SK-N-SH treated with all-trans-retinoic acid at 6 μM for 48 hours (cell line): ENCODE measurements at regions not wholly inside any gene's neighbourhood (a gene's known extent, or its start where the extent isn't known, plus 50 kb on each side); places are given as distances from the start of the nearest gene placed in this dataset.
A peak's percentile ranks its signal among the peaks of the same experiment; 100 is the strongest.

Experiments
- ATAC-seq: fragments of 200-7000 bp; cut with Tn5 transposase; 3 replicates; pipeline ENCODE4 v1.9.1; 2020; ENCODE audit warnings: mild to moderate bottlenecking, moderate library complexity
- BACH2 ChIP-seq: fragments of 250-450 bp; sonication (Bioruptor Pico); IDR thresholded peaks from 2 replicates; pipeline ENCODE4 v1.9.0; 2021; ENCODE audit warnings: mild to moderate bottlenecking, borderline replicate concordance
- CSDC2 ChIP-seq: fragments of 250-450 bp; sonication (Bioruptor Pico); IDR thresholded peaks from 2 replicates; pipeline ENCODE4 v1.5.0; 2020; ENCODE audit warnings: mild to moderate bottlenecking, moderate library complexity
- CSRNP3 ChIP-seq: fragments of 250-450 bp; sonication (Bioruptor Pico); IDR thresholded peaks from 2 replicates; pipeline ENCODE4 v1.5.1; 2021; ENCODE audit warnings: mild to moderate bottlenecking, moderate library complexity
- ESRRG ChIP-seq: fragments of 250-450 bp; sonication (Bioruptor Pico); IDR thresholded peaks from 2 replicates; pipeline ENCODE4 v1.6.1; 2021; ENCODE audit warnings: mild to moderate bottlenecking
- GLIS3 ChIP-seq: fragments of 250-450 bp; sonication (Bioruptor Pico); IDR thresholded peaks from 2 replicates; pipeline ENCODE4 v1.5.0; 2020; ENCODE audit warnings: mild to moderate bottlenecking, moderate library complexity
- ISL1 ChIP-seq: fragments of 250-450 bp; sonication (Bioruptor Pico); IDR thresholded peaks from 2 replicates; pipeline ENCODE4 v2.1.2; 2022; ENCODE audit warnings: mild to moderate bottlenecking, moderate library complexity
- OSR1 ChIP-seq: fragments of 250-450 bp; sonication (Bioruptor Pico); IDR thresholded peaks from 2 replicates; pipeline ENCODE4 v1.8.0; 2022; ENCODE audit warnings: moderate library complexity, mild to moderate bottlenecking, inconsistent platforms
- PPARA ChIP-seq: fragments of 250-450 bp; sonication (Bioruptor Pico); IDR thresholded peaks from 2 replicates; pipeline ENCODE4 v1.5.0; 2020; ENCODE audit warnings: mild to moderate bottlenecking, borderline replicate concordance
- SNAI2 ChIP-seq: fragments of 250-450 bp; sonication (Bioruptor Pico); IDR thresholded peaks from 2 replicates; pipeline ENCODE4 v1.5.0; 2020; ENCODE audit warnings: mild to moderate bottlenecking, moderate library complexity
- TCF4 ChIP-seq: fragments of 250-450 bp; sonication (Bioruptor Pico); IDR thresholded peaks from 2 replicates; pipeline ENCODE4 v1.8.0; 2021; ENCODE audit warnings: mild to moderate bottlenecking, moderate library complexity, borderline replicate concordance
- TOX ChIP-seq: fragments of 250-450 bp; sonication (Bioruptor Pico); IDR thresholded peaks from 2 replicates; pipeline ENCODE4 v1.8.0; 2021; ENCODE audit warnings: mild to moderate bottlenecking, moderate library complexity, borderline replicate concordance
- ZC3H10 ChIP-seq: fragments of 250-450 bp; sonication (Bioruptor Pico); IDR thresholded peaks from 2 replicates; pipeline ENCODE4 v1.5.1; 2021; ENCODE audit warnings: mild to moderate bottlenecking, moderate library complexity
- ZFP3 ChIP-seq: fragments of 250-450 bp; sonication (Bioruptor Pico); IDR thresholded peaks from 2 replicates; pipeline ENCODE4 v1.5.0; 2020; ENCODE audit warnings: mild to moderate bottlenecking, moderate library complexity
- ZFP30 ChIP-seq: fragments of 450-650 bp; formaldehyde crosslinking; IDR thresholded peaks from 2 replicates; pipeline ENCODE4 v1.5.0; 2022; ENCODE audit warnings: mild to moderate bottlenecking, moderate library complexity
- ZNF70 ChIP-seq: fragments of 450-650 bp; formaldehyde crosslinking; IDR thresholded peaks from 2 replicates; pipeline ENCODE4 v1.5.0; 2020; ENCODE audit warnings: mild to moderate bottlenecking, moderate library complexity
- TF ChIP-seq, protein P1 (sequence below): fragments of 250-450 bp; sonication (Bioruptor Pico); IDR thresholded peaks from 2 replicates; pipeline ENCODE4 v1.8.0; 2021; ENCODE audit warnings: low read depth, mild to moderate bottlenecking, moderate library complexity, borderline replicate concordance
- TF ChIP-seq, protein P2 (sequence below): fragments of 250-450 bp; sonication (Bioruptor Pico); IDR thresholded peaks from 2 replicates; pipeline ENCODE4 v1.5.1; 2020; ENCODE audit warnings: low read depth, mild to moderate bottlenecking, moderate library complexity

DNA sequence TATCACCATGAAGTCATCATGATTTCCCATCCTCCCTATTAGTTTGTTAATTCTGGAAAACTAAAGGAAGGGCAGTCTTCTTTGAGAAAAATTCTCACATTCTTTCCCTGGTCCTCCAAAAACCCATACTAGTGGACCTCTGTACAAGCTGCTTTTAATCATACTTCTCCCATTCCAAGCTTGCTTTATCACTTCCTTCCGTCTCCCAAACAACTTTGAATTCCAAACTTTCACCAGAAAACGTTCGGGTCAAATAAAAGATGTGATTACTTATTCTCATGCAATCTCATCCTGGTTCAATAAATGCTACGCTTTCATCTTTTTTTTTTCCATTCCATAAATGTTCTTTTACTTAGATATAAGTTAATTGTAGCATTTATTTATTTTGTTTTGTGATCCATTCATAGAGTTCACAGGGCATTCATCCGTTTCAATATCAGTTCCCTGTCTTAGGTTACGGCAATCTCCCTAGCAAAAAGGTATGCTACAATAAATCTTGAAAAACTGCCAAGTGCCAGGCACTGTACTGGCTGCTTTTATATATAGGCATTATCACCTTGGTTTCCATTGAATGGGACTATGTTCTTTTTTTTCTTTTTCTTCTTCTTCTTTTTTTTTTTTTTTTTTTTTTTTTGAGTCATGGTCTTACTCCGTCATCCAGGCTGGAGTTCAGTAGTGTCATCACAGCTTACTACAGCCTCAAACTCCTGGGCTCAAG lies 100.2 kb upstream of the GREM2 start:
- TF ChIP-seq ESRRG (CRISPR knock-in tag) (no peak), TOX (CRISPR knock-in tag) (no peak), TCF4 (no peak), CSRNP3 (CRISPR knock-in tag) (no peak), ZFP3 (CRISPR knock-in tag) (no peak), PPARA (no peak), ZNF70 (CRISPR knock-in tag) (no peak)
- TF ChIP-seq, protein P1, sequence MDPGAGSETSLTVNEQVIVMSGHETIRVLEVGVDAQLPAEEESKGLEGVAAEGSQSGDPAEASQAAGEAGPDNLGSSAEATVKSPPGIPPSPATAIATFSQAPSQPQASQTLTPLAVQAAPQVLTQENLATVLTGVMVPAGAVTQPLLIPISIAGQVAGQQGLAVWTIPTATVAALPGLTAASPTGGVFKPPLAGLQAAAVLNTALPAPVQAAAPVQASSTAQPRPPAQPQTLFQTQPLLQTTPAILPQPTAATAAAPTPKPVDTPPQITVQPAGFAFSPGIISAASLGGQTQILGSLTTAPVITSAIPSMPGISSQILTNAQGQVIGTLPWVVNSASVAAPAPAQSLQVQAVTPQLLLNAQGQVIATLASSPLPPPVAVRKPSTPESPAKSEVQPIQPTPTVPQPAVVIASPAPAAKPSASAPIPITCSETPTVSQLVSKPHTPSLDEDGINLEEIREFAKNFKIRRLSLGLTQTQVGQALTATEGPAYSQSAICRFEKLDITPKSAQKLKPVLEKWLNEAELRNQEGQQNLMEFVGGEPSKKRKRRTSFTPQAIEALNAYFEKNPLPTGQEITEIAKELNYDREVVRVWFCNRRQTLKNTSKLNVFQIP (CRISPR knock-in tag) = no peak
- ATAC-seq = peak; percentile 71

DNA sequence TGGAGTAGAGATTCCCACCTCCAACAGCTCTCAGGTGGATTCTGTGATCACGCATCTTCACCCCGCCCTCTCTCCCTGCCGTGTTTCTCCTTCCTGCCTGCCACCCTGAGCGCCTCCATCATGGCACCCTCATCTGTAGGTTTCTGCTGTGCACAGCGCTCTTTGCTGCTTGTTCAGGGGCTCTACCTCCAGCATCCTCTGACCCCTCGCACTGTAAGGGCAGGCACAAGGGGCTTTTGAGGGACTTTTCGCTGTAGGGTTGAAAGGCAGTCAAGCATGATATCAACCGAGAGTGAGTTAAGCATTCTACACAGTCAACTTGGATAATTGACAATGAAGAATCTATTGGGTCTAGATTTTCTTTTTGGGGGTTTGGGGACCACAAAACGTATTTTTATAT lies 99.1 kb upstream of the GREM2 start:
- ATAC-seq = no peak
- TF ChIP-seq PPARA (no peak), ZFP3 (CRISPR knock-in tag) (no peak), ISL1 (no peak)

DNA sequence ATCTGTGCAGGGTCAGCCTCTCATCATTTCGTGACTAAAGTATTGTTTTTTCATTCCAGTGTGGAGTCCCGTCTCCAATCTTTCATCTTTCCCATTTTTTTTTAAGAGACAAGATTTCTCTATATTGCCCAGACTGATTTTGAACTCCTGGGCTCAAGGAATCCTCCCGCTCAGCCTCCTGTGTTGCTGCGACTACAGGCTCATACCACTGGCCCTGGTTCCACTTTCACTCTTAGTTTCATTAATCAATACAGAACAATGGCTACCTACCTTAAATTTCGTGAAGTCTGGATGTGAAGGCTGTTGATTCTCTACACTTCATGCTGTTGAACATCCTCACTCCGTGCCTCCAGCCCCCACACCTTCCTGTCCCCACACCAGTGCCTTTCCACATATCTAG lies 97.7 kb upstream of the GREM2 start:
- ATAC-seq = no peak
- TF ChIP-seq SNAI2 (CRISPR knock-in tag) (no peak), BACH2 (CRISPR knock-in tag) (no peak), ISL1 (no peak), GLIS3 (CRISPR knock-in tag) (no peak), OSR1 (CRISPR knock-in tag) (no peak), ZC3H10 (no peak), ZFP30 (CRISPR knock-in tag) (no peak), ESRRG (CRISPR knock-in tag) (no peak), TCF4 (no peak), CSDC2 (CRISPR knock-in tag) (no peak)
- TF ChIP-seq, protein P1 (CRISPR knock-in tag) = no peak
- TF ChIP-seq, protein P2, sequence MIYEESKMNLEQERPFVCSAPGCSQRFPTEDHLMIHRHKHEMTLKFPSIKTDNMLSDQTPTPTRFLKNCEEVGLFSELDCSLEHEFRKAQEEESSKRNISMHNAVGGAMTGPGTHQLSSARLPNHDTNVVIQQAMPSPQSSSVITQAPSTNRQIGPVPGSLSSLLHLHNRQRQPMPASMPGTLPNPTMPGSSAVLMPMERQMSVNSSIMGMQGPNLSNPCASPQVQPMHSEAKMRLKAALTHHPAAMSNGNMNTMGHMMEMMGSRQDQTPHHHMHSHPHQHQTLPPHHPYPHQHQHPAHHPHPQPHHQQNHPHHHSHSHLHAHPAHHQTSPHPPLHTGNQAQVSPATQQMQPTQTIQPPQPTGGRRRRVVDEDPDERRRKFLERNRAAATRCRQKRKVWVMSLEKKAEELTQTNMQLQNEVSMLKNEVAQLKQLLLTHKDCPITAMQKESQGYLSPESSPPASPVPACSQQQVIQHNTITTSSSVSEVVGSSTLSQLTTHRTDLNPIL (CRISPR knock-in tag) = no peak

GRCh38 chr1:240706150-240706935 lies 94.4 kb upstream of the GREM2 start:
- TF ChIP-seq CSRNP3 (CRISPR knock-in tag) = no peak
- TF ChIP-seq ISL1 = peak; percentile 89
- peak; percentile 17; the same call in 1 of the 2 replicates for TF ChIP-seq ZC3H10
- no peak for TF ChIP-seq PPARA
- TF ChIP-seq TOX (CRISPR knock-in tag) = peak; percentile 10; the same call in 1 of the 2 replicates
- ATAC-seq = peak; percentile 78

GRCh38 chr1:240705579-240705978 lies 93.6 kb upstream of the GREM2 start:
- TF ChIP-seq TOX (CRISPR knock-in tag) (peak; percentile 45; the same call in 1 of the 2 replicates), CSRNP3 (CRISPR knock-in tag) (no peak)
- ATAC-seq = peak; percentile 72
